NCI-H2227 (cell line): ENCODE measurements at regions not wholly inside any gene's neighbourhood (a gene's known extent, or its start where the extent isn't known, plus 50 kb on each side); places are given as distances from the start of the nearest gene placed in this dataset.
A peak's percentile ranks its signal among the peaks of the same experiment; 100 is the strongest.

ENCODE experiments used
- DNase-seq: peaks from one replicate; lab custom pipeline; 2025; ENCODE audit not compliant: unreplicated experiment; lab: John Stamatoyannopoulos, UW

- no peak for DNase-seq
These were observed 622.4 kb downstream of the SLC6A15 start for GRCh38 chr12:84290168-84290567.

DNA sequence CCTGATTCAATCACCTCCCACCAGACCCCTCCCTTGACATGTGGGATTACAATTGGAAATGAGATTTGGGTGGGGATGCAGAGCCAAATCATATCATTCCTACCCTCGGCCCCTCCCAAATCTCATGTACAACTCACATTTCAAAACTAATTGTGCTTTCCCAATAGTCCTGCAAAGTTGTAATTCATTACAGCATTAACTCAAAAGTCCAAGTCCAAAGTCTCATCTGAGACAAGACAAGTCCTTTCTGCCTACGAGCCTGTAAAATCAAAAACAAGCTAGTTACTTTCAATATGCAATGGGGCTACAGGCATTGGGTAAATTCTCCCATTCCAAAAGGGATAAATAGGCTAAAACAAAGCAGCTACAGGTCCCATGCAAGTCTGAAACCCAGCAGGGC is 634.6 kb downstream of the SLC6A15 start:
- no peak for DNase-seq

- no peak for DNase-seq
These were observed 636.4 kb downstream of the SLC6A15 start for GRCh38 chr12:84276215-84276614.

DNA sequence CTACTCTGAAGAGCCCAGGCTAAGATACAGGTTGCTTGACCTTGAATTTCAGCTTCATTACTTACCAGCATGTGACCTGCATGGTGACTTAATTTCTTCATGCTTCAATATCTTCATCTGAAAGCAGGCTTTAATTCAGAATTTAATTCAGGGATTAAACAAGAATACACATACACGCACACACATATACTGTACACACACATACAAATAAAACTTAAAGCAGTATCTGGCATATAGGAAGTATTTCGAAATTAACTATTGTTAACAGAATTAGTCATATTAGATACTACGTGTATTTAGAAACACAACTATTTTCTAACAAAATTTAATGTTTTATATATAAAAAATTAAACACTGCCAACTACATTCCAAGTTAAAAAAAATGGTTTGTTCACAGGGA is 640.3 kb downstream of the SLC6A15 start:
- DNase-seq = no peak

DNA sequence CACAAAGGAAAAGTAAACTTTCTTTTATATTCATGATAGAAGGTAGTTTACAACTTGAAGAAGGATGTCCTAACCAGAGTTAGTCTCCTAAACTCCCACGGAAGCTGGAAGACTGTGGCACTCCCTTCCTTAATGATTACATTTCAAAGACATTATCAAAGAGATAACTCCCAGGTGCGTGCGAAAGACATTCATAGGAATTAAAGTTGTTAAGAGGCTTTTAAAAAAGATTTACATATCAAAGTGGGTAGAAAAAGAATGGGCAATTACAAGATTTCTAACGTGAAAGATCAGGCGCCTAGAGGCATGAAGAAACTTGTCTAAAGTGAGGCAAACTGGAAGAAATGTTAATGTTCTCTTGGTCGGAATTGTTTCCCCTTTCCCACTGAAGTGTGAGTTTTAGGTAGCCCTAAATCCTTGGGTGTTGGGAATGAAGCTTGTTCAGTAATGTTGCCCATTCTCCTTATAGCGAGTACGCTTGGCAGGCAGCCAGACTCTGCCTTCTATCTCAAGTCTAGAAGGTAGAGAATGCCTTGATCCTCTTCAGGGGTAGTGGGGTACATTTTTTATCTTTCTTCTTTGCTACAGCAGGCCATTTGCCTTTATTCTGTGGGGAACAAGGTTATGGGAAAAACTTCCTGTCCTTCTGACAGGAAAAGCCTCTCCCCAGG is 642.0 kb downstream of the SLC6A15 start:
- no peak for DNase-seq

- no peak for DNase-seq
These were observed 664.7 kb downstream of the SLC6A15 start for GRCh38 chr12:84247931-84248330.

DNA sequence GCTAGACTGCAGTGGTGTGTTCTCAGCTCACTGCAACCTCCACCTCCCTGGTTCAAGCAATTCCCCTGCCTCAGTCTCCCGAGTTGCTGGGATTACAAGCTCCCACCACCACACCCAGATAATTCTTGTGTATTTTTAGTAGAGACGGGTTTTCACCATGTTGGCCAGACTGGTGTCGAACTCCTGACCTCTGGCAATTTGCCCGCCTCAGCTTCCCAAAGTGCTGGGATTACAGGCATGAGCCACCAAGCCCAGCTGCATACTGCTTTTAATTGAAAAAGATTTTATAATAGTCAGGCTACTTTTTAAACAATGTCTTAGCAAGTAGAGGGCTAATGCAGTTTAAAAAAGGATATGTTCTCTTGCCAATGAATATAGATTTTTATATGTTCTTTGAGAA is 668.9 kb downstream of the SLC6A15 start:
- DNase-seq = no peak

DNA sequence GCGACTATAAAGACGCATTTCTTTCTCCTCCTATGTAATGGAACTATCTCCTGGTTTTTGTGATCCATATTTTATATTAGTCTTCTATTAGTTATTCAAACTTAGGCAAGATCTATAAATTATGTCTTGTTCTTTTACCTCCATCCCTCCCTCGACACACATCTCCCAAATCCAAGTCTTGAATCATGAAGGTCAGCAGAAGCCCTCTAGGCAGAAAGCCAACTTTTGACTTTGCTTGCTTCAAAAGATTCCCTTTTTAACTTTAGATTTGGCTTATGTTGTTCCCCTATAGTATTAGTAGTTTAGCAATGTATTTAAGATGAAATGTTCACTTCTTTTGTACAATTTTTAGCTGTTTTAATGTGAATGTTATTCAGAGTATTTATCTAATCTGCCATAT is 689.8 kb downstream of the SLC6A15 start:
- no peak for DNase-seq

- no peak for DNase-seq
These were observed 694.2 kb downstream of the SLC6A15 start for GRCh38 chr12:84218406-84218805.

DNA sequence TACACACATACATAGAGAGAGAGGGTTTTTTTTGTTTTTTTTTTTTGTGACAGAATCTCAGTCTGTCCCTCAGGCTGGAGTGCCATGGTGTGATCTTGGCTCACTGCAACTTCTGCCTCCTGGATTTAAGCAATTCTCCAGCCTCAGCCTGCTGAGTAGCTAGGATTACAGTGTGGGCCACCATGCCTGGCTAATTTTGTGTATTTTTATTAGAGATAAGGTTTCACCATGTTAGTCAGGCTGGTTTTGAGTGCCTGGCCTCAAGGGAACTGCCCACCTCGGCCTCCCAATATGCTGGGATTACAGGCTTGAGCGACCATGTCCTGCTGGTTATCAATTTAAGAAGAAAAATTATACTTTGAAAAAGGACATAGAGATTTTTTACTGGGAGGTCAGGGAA is 710.6 kb downstream of the SLC6A15 start:
- no peak for DNase-seq

DNA sequence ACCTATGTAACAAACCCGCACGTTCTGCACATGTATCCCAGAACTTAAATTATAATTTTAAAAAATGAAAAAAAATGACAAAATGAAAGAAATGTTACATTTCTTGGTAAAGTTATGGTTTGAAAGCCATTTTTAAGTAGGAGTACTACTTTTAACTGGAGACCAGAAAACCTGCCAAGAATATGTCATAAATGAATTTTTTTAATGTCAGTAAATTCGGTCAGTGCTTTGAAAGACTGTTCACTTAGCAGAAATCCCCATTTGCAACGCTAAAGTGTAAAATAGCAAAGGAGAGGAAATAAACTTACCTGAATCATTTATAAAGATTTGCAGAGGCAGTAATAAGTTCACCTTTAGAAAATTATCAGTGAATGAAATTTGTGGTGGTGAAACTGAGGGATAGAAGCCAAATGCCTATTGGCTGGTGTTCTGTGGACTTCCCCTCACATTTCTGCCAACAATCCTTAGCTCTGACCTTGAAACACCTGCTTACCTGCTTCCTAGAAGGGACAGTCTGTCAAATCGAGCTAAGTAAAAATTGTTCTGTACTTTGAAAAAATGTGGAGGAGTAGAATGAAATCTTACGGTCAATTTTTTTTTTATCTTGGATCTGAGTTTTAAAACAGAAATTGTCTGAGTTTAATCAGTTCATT is 714.2 kb downstream of the SLC6A15 start:
- no peak for DNase-seq

DNA sequence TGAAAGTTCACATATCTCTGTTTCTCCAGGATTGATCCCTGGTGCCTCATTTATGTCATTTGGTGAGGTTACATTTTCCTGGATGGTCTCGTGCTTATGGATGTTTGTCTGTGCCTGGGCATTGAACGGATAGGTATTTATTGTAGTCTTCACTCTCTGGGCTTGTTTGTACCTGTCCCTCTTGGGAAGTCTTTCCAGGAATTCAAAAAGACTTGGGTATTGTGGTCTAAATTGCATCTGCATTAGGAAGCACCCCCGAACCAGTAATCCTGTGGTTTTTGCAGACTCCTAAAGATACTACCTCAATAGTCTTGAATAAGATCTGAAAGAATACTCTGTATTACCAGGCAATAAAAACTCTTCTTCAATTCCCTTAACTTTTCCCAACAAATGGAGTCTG is 720.8 kb downstream of the SLC6A15 start:
- no peak for DNase-seq

DNA sequence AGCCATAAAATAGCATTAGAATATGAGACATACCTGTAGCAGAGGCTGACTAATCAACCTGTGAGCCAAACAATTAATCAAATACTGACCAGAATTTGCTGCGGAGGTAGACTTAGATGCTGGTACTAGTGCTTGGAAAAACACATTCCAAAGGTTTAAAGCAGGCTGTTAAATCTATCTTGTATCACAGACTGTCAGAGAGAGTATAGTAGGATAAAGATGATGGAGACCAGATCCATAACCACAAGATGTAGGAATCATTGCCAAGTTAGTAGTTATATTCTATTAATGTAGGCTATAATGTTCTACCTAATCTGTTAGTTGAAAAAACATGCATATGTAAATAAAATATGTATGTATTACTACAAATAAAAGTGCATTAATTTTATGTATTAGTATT is 726.2 kb downstream of the SLC6A15 start:
- no peak for DNase-seq

DNA sequence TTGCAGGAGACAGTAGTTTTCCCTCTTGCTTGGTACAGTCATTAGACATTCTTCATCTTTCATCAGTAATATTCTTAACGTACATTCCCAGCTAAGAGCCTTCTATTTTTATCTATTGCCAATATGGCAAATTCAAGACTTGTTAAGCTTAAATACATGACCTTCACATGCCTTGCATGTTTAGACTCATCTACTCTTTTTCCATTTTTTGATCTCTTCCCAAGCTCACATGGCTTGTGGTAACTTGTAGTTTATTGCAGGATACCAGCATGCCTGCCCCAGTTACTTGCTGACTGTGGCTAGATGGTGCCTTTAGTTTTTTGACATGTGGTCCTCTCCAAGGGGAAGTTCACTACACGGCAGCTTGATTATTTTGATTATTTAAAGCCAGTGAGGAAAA is 729.0 kb downstream of the SLC6A15 start:
- no peak for DNase-seq

DNA sequence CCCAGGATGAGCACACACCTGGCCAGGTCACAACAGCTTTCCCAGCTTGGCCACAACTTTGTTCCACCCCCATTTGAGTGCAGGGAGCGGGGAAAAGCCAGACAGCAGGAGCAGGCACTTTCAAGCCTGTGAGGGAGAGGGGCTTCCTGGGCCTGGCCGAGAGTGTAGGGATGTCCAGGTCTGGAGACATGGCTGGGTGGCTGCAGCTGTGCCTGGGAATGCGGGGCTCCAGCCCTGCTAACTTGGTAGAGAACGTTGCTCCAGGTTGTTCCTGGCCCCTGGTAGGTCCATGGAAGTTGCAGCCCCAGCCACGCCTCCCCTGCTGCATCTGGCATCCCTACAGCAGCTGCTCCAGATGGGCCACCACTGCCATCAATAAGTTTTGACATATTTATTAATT is 738.5 kb downstream of the SLC6A15 start:
- DNase-seq = no peak

DNA sequence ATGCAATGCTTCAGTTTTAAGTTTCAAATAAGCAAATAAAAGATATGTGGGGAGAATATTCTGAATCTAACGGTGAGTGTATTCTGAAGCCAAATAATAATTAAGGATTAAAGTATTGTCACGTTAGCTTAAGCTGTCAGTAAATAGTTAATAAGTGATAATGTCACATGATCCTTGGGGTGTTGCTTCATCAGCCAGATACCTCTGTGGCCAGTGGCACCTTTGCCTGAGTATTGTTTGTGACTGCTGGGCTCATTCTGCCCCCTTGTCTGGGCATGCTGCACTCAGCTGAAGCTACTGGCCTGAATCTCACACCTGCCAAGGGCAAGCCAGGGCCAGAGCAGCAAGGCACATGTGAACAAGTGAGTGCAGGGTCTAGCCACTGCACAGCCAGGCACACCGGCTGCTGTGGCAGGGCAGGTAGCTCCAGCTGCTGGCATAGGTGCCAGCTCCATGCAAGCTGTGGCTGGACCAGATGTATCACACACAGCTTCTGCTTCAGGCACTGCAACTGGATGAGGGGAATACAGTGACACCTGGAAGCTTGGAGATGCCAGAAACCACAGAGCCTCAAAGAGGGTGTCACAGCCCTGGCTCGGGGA is 739.7 kb downstream of the SLC6A15 start:
- DNase-seq = no peak

DNA sequence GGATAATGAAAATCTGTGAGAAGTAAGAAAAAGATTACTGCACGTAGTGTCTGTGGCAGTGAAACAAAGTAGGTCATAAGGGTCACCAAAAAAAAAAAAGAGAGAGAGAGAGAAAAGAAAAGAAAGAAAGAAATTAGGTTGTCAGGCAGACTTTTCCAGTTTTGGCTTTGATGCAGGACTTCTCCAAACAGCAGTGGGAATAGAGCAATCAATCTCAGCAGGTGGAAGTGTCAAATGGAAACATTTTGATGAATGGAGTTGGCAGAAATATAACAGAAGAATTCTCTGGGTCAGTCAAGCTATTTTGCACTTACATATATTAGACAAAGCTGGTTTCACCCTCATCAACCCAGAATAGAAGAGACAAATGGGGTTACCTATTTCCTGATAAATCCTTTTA is 745.8 kb downstream of the SLC6A15 start:
- peak; percentile 8 for DNase-seq

GRCh38 chr12:84165998-84166571 is 746.5 kb downstream of the SLC6A15 start:
- no peak for DNase-seq

DNA sequence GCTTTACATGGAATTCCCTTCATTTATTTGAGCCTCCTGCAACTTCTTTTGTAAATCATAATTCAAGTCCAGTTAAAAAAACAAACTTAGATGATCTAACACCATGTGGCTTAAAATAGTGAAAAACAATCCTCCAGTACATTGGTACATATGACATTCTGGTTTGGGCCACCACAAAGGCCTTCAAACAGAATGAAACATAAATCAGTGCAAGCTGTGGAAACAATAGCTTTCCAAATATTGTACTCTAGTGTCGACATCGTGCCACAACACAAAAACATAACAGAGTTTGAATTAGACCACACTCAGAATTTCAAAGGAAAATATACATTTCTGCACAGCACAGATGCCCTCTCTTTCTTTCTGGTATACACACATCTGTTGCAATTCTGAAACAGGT is 751.3 kb downstream of the SLC6A15 start:
- DNase-seq = no peak

GRCh38 chr12:84159260-84159659 is 753.3 kb downstream of the SLC6A15 start:
- no peak for DNase-seq

GRCh38 chr12:84157170-84157569 is 755.4 kb downstream of the SLC6A15 start:
- DNase-seq = no peak
